Naive thymus-derived CD4-positive, alpha-beta T cell (primary cell): ENCODE measurements at regions not wholly inside any gene's neighbourhood (a gene's known extent, or its start where the extent isn't known, plus 50 kb on each side); places are given as distances from the start of the nearest gene placed in this dataset.

Experiments used
- ATAC-seq: fragments of 150-1000 bp; cut with Tn5 transposase; 2 replicates; pipeline ENCODE4 v1.10.0; 2021; ENCODE audit warnings: mild to moderate bottlenecking, moderate library complexity
- CTCF ChIA-PET: fragments of 350-600 bp; sonication (Branson Sonifier 250); formaldehyde crosslinking; loops from one replicate; lab custom pipeline; 2021; ENCODE audit warnings: antibody characterized with exemption; lab: Charles Lee
- POLR2A ChIA-PET: fragments of 350-600 bp; sonication (Branson Sonifier 250); formaldehyde crosslinking; loops from one replicate; lab custom pipeline; 2021; ENCODE audit warnings: antibody characterized with exemption, inconsistent platforms; lab: Charles Lee
- DNase-seq, 9 donors: peaks; one replicate each; pipeline versions ENCODE4 v3.0.0 to v3.0.0-alpha.2; 2020 to 2022; ENCODE audit warnings: mixed read lengths in 1 of 9
- H3K27ac ChIP-seq: one replicate; pipeline ENCODE4 v1.7.0; 2013; ENCODE audit warnings: mild to moderate bottlenecking, low read depth, low read length, moderate library complexity
- H3K27me3 ChIP-seq, 2 donors: one replicate each; pipeline ENCODE4 v1.7.0; 2013; ENCODE audit warnings: low read length in 2 of 2, mild to moderate bottlenecking in 2 of 2, moderate library complexity in 2 of 2; ENCODE audit not compliant: control insufficient read depth in 2 of 2, insufficient read depth in 2 of 2
- H3K36me3 ChIP-seq, 3 experiments: 1 replicate in 2 of 3; 2 replicates in 1 of 3; pipeline ENCODE4 v1.7.0; 2013; ENCODE audit warnings: low read length in 3 of 3, mild to moderate bottlenecking in 3 of 3, moderate library complexity in 1 of 3; ENCODE audit not compliant: insufficient read depth in 3 of 3, control insufficient read depth in 2 of 3
- H3K4me1 ChIP-seq, 2 donors: one replicate each; pipeline ENCODE4 v1.7.0; 2013; ENCODE audit warnings: low read length in 2 of 2, mild to moderate bottlenecking in 2 of 2, moderate library complexity in 1 of 2; ENCODE audit not compliant: control insufficient read depth in 2 of 2, insufficient read depth in 2 of 2
- H3K4me3 ChIP-seq: 2 replicates; pipeline ENCODE4 v1.7.0; 2013; ENCODE audit warnings: mild to moderate bottlenecking, low read length
- H3K9me3 ChIP-seq, 3 experiments: 1 replicate in 2 of 3; 2 replicates in 1 of 3; pipeline ENCODE4 v1.7.0; 2013; ENCODE audit warnings: low read length in 3 of 3; ENCODE audit not compliant: control insufficient read depth in 2 of 3
- H3K27ac Mint-ChIP-seq, 9 donors: one replicate each; pipeline ENCODE4 v1.8.0; 2020 to 2022; ENCODE audit warnings: mixed read lengths in 9 of 9, mild to moderate bottlenecking in 8 of 9, moderate library complexity in 5 of 9, inconsistent platforms in 2 of 9
- H3K27me3 Mint-ChIP-seq, 5 donors: one replicate each; pipeline ENCODE4 v1.8.0; 2021 to 2022; ENCODE audit warnings: mixed read lengths in 5 of 5, mild to moderate bottlenecking in 1 of 5
- H3K36me3 Mint-ChIP-seq, 5 donors: one replicate each; pipeline ENCODE4 v1.8.0; 2020 to 2022; ENCODE audit warnings: mixed read lengths in 5 of 5, mild to moderate bottlenecking in 3 of 5, inconsistent platforms in 1 of 5
- H3K4me1 Mint-ChIP-seq, 7 donors: one replicate each; pipeline ENCODE4 v1.8.0; 2020 to 2022; ENCODE audit warnings: mixed read lengths in 7 of 7, mild to moderate bottlenecking in 3 of 7, inconsistent platforms in 1 of 7
- H3K4me3 Mint-ChIP-seq, 10 donors: one replicate each; pipeline ENCODE4 v1.8.0; 2020 to 2022; ENCODE audit warnings: mild to moderate bottlenecking in 10 of 10, mixed read lengths in 10 of 10, moderate library complexity in 6 of 10, inconsistent platforms in 2 of 10
- H3K9me3 Mint-ChIP-seq, 11 donors: one replicate each; pipeline ENCODE4 v1.8.0; 2020 to 2022; ENCODE audit warnings: mixed read lengths in 11 of 11, mild to moderate bottlenecking in 4 of 11, inconsistent platforms in 1 of 11, moderate library complexity in 1 of 11
- intact Hi-C, 2 donors: fragments of 100-400 bp; cut with micrococcal nuclease; formaldehyde crosslinking; loops; one replicate each; pipeline ENCODE4 v1.15.1; 2023

DNA sequence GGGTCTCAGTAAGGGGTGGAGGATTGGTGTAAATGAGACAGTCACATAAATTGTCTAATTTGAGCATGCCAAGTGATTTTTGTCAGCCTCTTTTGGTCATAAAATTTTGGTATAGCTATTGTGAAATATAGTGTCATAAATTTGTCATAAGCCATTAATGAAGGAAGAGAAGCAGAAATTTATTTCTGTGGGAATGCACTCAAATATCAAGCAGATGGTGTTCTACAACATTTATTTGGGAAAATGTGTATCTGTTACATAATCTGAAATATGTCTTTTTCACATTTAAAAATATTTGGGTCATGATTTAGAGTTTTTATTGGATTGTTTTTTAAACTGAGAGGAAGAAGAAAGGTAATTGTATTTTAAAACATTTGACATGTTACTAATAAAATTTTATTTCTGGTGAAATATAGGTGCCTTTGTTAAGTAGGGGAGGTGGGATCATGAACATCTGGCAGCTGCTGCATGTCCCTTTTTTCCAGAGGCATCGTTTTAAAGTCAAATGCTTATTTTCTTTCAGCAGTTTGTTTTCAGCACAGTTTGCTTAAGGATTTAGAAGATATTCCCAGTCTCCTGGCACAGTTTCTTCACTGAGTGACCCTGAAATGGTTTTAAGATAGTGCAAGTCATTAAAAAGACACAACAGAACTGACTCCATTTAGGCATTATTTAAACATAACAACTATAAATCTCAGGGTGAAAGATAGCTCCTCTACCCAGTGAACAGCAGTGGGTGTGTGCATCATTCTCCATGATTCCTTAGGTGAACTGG, 371.7 kb downstream of the SNAPC1 start:
- peaks cover 0 to 4% of the 10 kb centered on the region in 2 donors for H3K27me3 ChIP-seq
- no peaks in the 10 kb centered on the region for H3K4me1 ChIP-seq
- H3K4me3 Mint-ChIP-seq: no peak overlapping the region
- H3K27me3 Mint-ChIP-seq: peaks cover 50 to 67% (median 59%) of the 10 kb centered on the region in 5 donors
- intact Hi-C loops: no loop called here
- H3K9me3 Mint-ChIP-seq: peaks cover 0 to 8% (median 4%) of the 10 kb centered on the region in 11 donors
- H3K27ac ChIP-seq: no peak overlapping the region
- no peak overlapping the region for H3K4me3 ChIP-seq
- ChIA-PET POLR2A (no interaction called here), CTCF (no interaction called here)
- H3K27ac Mint-ChIP-seq: no peak overlapping the region
- H3K36me3 ChIP-seq: no peaks in the 10 kb centered on the region
- no peaks in the 10 kb centered on the region for H3K9me3 ChIP-seq
- no peak for DNase-seq
- H3K4me1 Mint-ChIP-seq: no peaks in the 10 kb centered on the region
- no peak for ATAC-seq
- H3K36me3 Mint-ChIP-seq: peaks cover 0 to 10% (median 0%) of the 10 kb centered on the region in 5 donors

DNA sequence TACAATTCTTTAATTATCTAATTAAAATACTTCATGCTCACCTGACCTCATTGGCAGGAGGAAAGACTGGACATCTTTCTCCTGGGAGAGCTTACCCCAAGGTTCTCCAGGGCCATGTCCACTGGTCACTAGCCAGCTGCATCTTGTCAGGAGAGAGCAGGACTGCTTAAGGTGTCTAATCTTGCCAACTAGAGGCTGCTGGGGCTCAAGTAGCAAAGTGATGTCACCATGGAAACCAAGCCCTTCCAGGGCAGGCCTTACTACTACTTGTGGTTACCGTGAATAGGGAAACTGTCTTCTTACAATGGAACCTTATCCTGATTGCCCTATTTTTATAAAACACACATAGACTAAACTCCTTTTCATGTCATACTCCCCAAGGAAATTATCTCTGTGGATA, 376.4 kb downstream of the SNAPC1 start:
- no peak overlapping the region for H3K4me3 ChIP-seq
- no peaks in the 10 kb centered on the region for H3K27me3 ChIP-seq
- Mint-ChIP-seq H3K4me3 (no peak overlapping the region), H3K27me3 (peaks cover 23 to 60% (median 53%) of the 10 kb centered on the region in 5 donors), H3K9me3 (peaks cover 0 to 8% (median 4%) of the 10 kb centered on the region in 11 donors), H3K27ac (no peak overlapping the region), H3K4me1 (no peaks in the 10 kb centered on the region), H3K36me3 (peaks cover 0 to 10% (median 0%) of the 10 kb centered on the region in 5 donors)
- ChIA-PET CTCF (no interaction called here), POLR2A (no interaction called here)
- DNase-seq: no peak
- no peaks in the 10 kb centered on the region for H3K4me1 ChIP-seq
- ATAC-seq: no peak
- no peak overlapping the region for H3K27ac ChIP-seq
- no peaks in the 10 kb centered on the region for H3K9me3 ChIP-seq
- no peaks in the 10 kb centered on the region for H3K36me3 ChIP-seq
- intact Hi-C loops: no loop called here

GRCh38 chr14:62141139-62141538, 378.9 kb downstream of the SNAPC1 start:
- no peak overlapping the region for H3K4me3 ChIP-seq
- H3K27me3 Mint-ChIP-seq: peaks cover 20 to 59% (median 46%) of the 10 kb centered on the region in 5 donors
- H3K27ac ChIP-seq: no peak overlapping the region
- H3K9me3 ChIP-seq: no peaks in the 10 kb centered on the region
- intact Hi-C loops: no loop called here
- DNase-seq (no peak), ATAC-seq (no peak)
- POLR2A ChIA-PET: no interaction called here
- no peaks in the 10 kb centered on the region for H3K36me3 ChIP-seq
- no peaks in the 10 kb centered on the region for H3K4me1 Mint-ChIP-seq
- H3K9me3 Mint-ChIP-seq: peaks cover 0 to 8% (median 4%) of the 10 kb centered on the region in 11 donors
- no peaks in the 10 kb centered on the region for H3K27me3 ChIP-seq
- no peak overlapping the region for H3K27ac Mint-ChIP-seq
- no peaks in the 10 kb centered on the region for H3K4me1 ChIP-seq
- CTCF ChIA-PET: no interaction called here
- H3K4me3 Mint-ChIP-seq: no peak overlapping the region
- H3K36me3 Mint-ChIP-seq: peaks cover 0 to 9% (median 0%) of the 10 kb centered on the region in 5 donors

- Histone ChIP-seq H3K4me3 (no peak overlapping the region), H3K27me3 (no peaks in the 10 kb centered on the region), H3K4me1 (no peaks in the 10 kb centered on the region), H3K36me3 (no peaks in the 10 kb centered on the region), H3K9me3 (no peaks in the 10 kb centered on the region), H3K27ac (no peak overlapping the region)
- ChIA-PET CTCF (interaction anchor here (1.0 kb wide), 1 partner anchor 16 kb away, joined by 3 read pairs; no protein-coding TSS in a partner anchor), POLR2A (no interaction called here)
- H3K4me3 Mint-ChIP-seq: no peak overlapping the region
- no peak for ATAC-seq
- H3K36me3 Mint-ChIP-seq: no peaks in the 10 kb centered on the region
- no peaks in the 10 kb centered on the region for H3K4me1 Mint-ChIP-seq
- H3K27ac Mint-ChIP-seq: no peak overlapping the region
- DNase-seq: no peak
- intact Hi-C loops: no loop called here
- peaks cover 3 to 24% (median 14%) of the 10 kb centered on the region in 11 donors for H3K9me3 Mint-ChIP-seq
- H3K27me3 Mint-ChIP-seq: peaks cover 14 to 64% (median 39%) of the 10 kb centered on the region in 5 donors
Observed at GRCh38 chr14:62143245-62143644, 381.0 kb downstream of the SNAPC1 start.

GRCh38 chr14:62144863-62145262, 382.6 kb downstream of the SNAPC1 start:
- H3K4me3 ChIP-seq: no peak overlapping the region
- H3K27me3 ChIP-seq: no peaks in the 10 kb centered on the region
- no peaks in the 10 kb centered on the region for H3K9me3 ChIP-seq
- H3K27ac ChIP-seq: no peak overlapping the region
- H3K9me3 Mint-ChIP-seq: peaks cover 3 to 35% (median 14%) of the 10 kb centered on the region in 11 donors
- ChIA-PET CTCF (no interaction called here), POLR2A (no interaction called here)
- no peak overlapping the region for H3K27ac Mint-ChIP-seq
- H3K4me1 Mint-ChIP-seq: no peaks in the 10 kb centered on the region
- DNase-seq (no peak), ATAC-seq (no peak)
- H3K36me3 ChIP-seq: no peaks in the 10 kb centered on the region
- H3K4me1 ChIP-seq: no peaks in the 10 kb centered on the region
- peaks cover 0 to 3% (median 0%) of the 10 kb centered on the region in 5 donors for H3K36me3 Mint-ChIP-seq
- intact Hi-C loops: no loop called here
- H3K4me3 Mint-ChIP-seq: no peak overlapping the region
- peaks cover 11 to 63% (median 34%) of the 10 kb centered on the region in 5 donors for H3K27me3 Mint-ChIP-seq

- Histone ChIP-seq H3K4me1 (no peaks in the 10 kb centered on the region), H3K27ac (no peak overlapping the region), H3K9me3 (no peaks in the 10 kb centered on the region), H3K36me3 (no peaks in the 10 kb centered on the region), H3K4me3 (no peak overlapping the region), H3K27me3 (no peaks in the 10 kb centered on the region)
- Mint-ChIP-seq H3K27ac (no peak overlapping the region), H3K4me3 (no peak overlapping the region), H3K4me1 (no peaks in the 10 kb centered on the region), H3K27me3 (peaks cover 11 to 53% (median 32%) of the 10 kb centered on the region in 5 donors), H3K9me3 (peaks cover 3 to 35% (median 14%) of the 10 kb centered on the region in 11 donors), H3K36me3 (peaks cover 0 to 3% (median 0%) of the 10 kb centered on the region in 5 donors)
- ChIA-PET CTCF (interaction anchor here (0.7 kb wide), 1 partner anchor 9 kb away, joined by 3 read pairs; no protein-coding TSS in a partner anchor), POLR2A (no interaction called here)
- DNase-seq (no peak), ATAC-seq (no peak)
- intact Hi-C loops: no loop called here
Observed at GRCh38 chr14:62146030-62146429, 383.8 kb downstream of the SNAPC1 start.

- Histone ChIP-seq H3K4me3 (no peak overlapping the region), H3K9me3 (no peaks in the 10 kb centered on the region), H3K4me1 (no peaks in the 10 kb centered on the region), H3K27ac (no peak overlapping the region), H3K27me3 (no peaks in the 10 kb centered on the region), H3K36me3 (no peaks in the 10 kb centered on the region)
- peaks cover 10 to 41% (median 36%) of the 10 kb centered on the region in 5 donors for H3K27me3 Mint-ChIP-seq
- no peak overlapping the region for H3K4me3 Mint-ChIP-seq
- H3K4me1 Mint-ChIP-seq: no peaks in the 10 kb centered on the region
- ChIA-PET CTCF (no interaction called here), POLR2A (no interaction called here)
- no peak overlapping the region for H3K27ac Mint-ChIP-seq
- intact Hi-C loops: no loop called here
- no peaks in the 10 kb centered on the region for H3K36me3 Mint-ChIP-seq
- no peaks in the 10 kb centered on the region for H3K9me3 Mint-ChIP-seq
- no peak for DNase-seq
- no peak for ATAC-seq
Observed at GRCh38 chr14:62156052-62156451, 393.8 kb downstream of the SNAPC1 start.
